Coronary artery (tissue), 2 donors: ENCODE measurements at regions not wholly inside any gene's neighbourhood (a gene's known extent, or its start where the extent isn't known, plus 50 kb on each side); places are given as distances from the start of the nearest gene placed in this dataset.

Experiments used
- DNase-seq: peaks from one replicate; pipeline ENCODE4 v3.0.0-alpha.2; 2017; ENCODE audit warnings: low spot score
- H3K27ac ChIP-seq, 2 donors: fragments of 200-600 bp; sonication (generic); one replicate each; pipeline ENCODE4 v1.5.1; 2016 to 2019
- H3K4me3 ChIP-seq: fragments of 200-600 bp; sonication (generic); 2 replicates; pipeline ENCODE4 v1.5.1; 2016; ENCODE audit warnings: mild to moderate bottlenecking, moderate library complexity
- CTCF ChIP-seq: fragments of 200-600 bp; sonication (generic); IDR thresholded peaks from one replicate; pipeline ENCODE4 v1.5.1; 2019; ENCODE audit warnings: antibody characterized with exemption

GRCh38 chr10:130255777-130256176 is 119.6 kb downstream of the GLRX3 start:
- TF ChIP-seq CTCF, result no peak
- Histone ChIP-seq H3K4me3 (no peak overlapping the region), H3K27ac (no peak overlapping the region)
- DNase-seq, result no peak

- Histone ChIP-seq H3K27ac (no peak overlapping the region), H3K4me3 (no peak overlapping the region)
- TF ChIP-seq CTCF, result no peak
- DNase-seq, result no peak
Observed at GRCh38 chr10:130257897-130258296, 121.7 kb downstream of the GLRX3 start.

- no peak for DNase-seq
- H3K27ac ChIP-seq, result no peak overlapping the region
- no peak for TF ChIP-seq CTCF
- no peak overlapping the region for H3K4me3 ChIP-seq
Observed at GRCh38 chr10:130259380-130259779, 123.2 kb downstream of the GLRX3 start.

GRCh38 chr10:130261306-130261705 is 125.1 kb downstream of the GLRX3 start:
- TF ChIP-seq CTCF, result no peak
- no peak for DNase-seq
- no peak overlapping the region for H3K4me3 ChIP-seq
- H3K27ac ChIP-seq, result no peak overlapping the region

GRCh38 chr10:130261766-130262165 is 125.6 kb downstream of the GLRX3 start:
- TF ChIP-seq CTCF, result no peak
- no peak overlapping the region for H3K4me3 ChIP-seq
- no peak overlapping the region for H3K27ac ChIP-seq
- no peak for DNase-seq

- no peak for TF ChIP-seq CTCF
- no peak for DNase-seq
- H3K4me3 ChIP-seq, result no peak overlapping the region
- H3K27ac ChIP-seq, result no peak overlapping the region
Observed at GRCh38 chr10:130263289-130263688, 127.1 kb downstream of the GLRX3 start.

- Histone ChIP-seq H3K4me3 (no peak overlapping the region), H3K27ac (no peak overlapping the region)
- no peak for DNase-seq
- no peak for TF ChIP-seq CTCF
Observed at GRCh38 chr10:130265542-130265941, 129.4 kb downstream of the GLRX3 start.
